GM23248 (cell line): ENCODE measurements at regions not wholly inside any gene's neighbourhood (a gene's known extent, or its start where the extent isn't known, plus 50 kb on each side); places are given as distances from the start of the nearest gene placed in this dataset.

Source experiments
- DNase-seq: peaks from one replicate; pipeline ENCODE4 v3.0.0-alpha.2; 2015
- H2AFZ ChIP-seq: fragments of 200-600 bp; sonication (generic); 2 replicates; pipeline ENCODE4 v1.6.1; 2016; ENCODE audit warnings: antibody characterized with exemption
- H3F3A ChIP-seq: fragments of 200-600 bp; sonication (generic); 2 replicates; pipeline ENCODE4 v1.6.1; 2016; ENCODE audit warnings: mild to moderate bottlenecking, antibody characterized with exemption, mixed run types; ENCODE audit not compliant: insufficient read depth
- H3K27ac ChIP-seq: fragments of 200-600 bp; sonication (generic); 2 replicates; pipeline ENCODE4 v1.5.1; 2016; ENCODE audit warnings: mild to moderate bottlenecking
- H3K27me3 ChIP-seq: fragments of 200-600 bp; sonication (generic); replicated peaks from 2 replicates; pipeline ENCODE4 v1.6.1; 2016; ENCODE audit warnings: mild to moderate bottlenecking; ENCODE audit not compliant: insufficient read depth
- H3K36me3 ChIP-seq: fragments of 200-600 bp; sonication (generic); 2 replicates; pipeline ENCODE4 v1.6.1; 2016; ENCODE audit warnings: low read depth, mild to moderate bottlenecking
- H3K4me1 ChIP-seq: fragments of 200-600 bp; sonication (generic); 2 replicates; pipeline ENCODE4 v1.6.1; 2016; ENCODE audit warnings: mild to moderate bottlenecking; ENCODE audit not compliant: insufficient read depth
- H3K4me2 ChIP-seq: fragments of 200-600 bp; sonication (generic); one replicate; pipeline ENCODE4 v1.6.1; 2016; ENCODE audit warnings: mild to moderate bottlenecking; ENCODE audit not compliant: unreplicated experiment
- H3K4me3 ChIP-seq: fragments of 200-600 bp; sonication (generic); 2 replicates; pipeline ENCODE4 v1.5.1; 2016; ENCODE audit warnings: mild to moderate bottlenecking
- H3K79me2 ChIP-seq: fragments of 200-600 bp; sonication (generic); 2 replicates; pipeline ENCODE4 v1.6.1; 2016; ENCODE audit warnings: mild to moderate bottlenecking; ENCODE audit not compliant: insufficient read depth
- H3K9ac ChIP-seq: fragments of 200-600 bp; sonication (generic); 2 replicates; pipeline ENCODE4 v1.6.1; 2016; ENCODE audit warnings: mild to moderate bottlenecking
- H3K9me2 ChIP-seq: fragments of 200-600 bp; sonication (generic); 2 replicates; pipeline ENCODE4 v1.6.1; 2016; ENCODE audit warnings: mixed run types, mild to moderate bottlenecking, moderate library complexity; ENCODE audit not compliant: insufficient read depth
- H3K9me3 ChIP-seq: fragments of 200-600 bp; sonication (generic); one replicate; pipeline ENCODE4 v1.6.1; 2017; ENCODE audit warnings: low read depth
- H4K20me1 ChIP-seq: fragments of 200-600 bp; sonication (generic); 2 replicates; pipeline ENCODE4 v1.6.0; 2016; ENCODE audit not compliant: insufficient read depth
- EZH2 ChIP-seq: fragments of 200-600 bp; sonication (generic); IDR thresholded peaks from 2 replicates; pipeline ENCODE4 v1.6.1; 2018; ENCODE audit warnings: antibody characterized with exemption, mild to moderate bottlenecking; ENCODE audit not compliant: insufficient read depth, poor library complexity, severe bottlenecking
- EZH2phosphoT487 ChIP-seq: fragments of 200-600 bp; sonication (generic); IDR thresholded peaks from 2 replicates; pipeline ENCODE4 v1.6.1; 2018; ENCODE audit warnings: antibody characterized with exemption, moderate library complexity, mild to moderate bottlenecking, low read depth; ENCODE audit not compliant: insufficient read depth
- WGBS, 2 experiments: methylation state at CpG; one replicate each; pipeline ENCODE4 v1.1.6; 2015 to 2017; ENCODE audit warnings: low lambda C conversion rate in 2 of 2, low coverage in 1 of 2; ENCODE audit errors: missing lambda C conversion rate in 2 of 2; 5-methylcytosine and 5-hydroxymethylcytosine counted together
- in situ Hi-C: fragments of 300-500 bp; cut with MboI; formaldehyde crosslinking; loops from 2 replicates; pipeline ENCODE4 v1.15.0; 2020

GRCh38 chr14:65933400-65934069, 521.0 kb downstream of the FUT8 start:
- no peaks in the 10 kb centered on the region for H4K20me1 ChIP-seq
- H3K79me2 ChIP-seq: no peaks in the 10 kb centered on the region
- H3K27ac ChIP-seq: no peak overlapping the region
- 7 to 14% methylated on average over 4 of the region's 4 CpGs for WGBS, 2 experiments
- H3K27me3 ChIP-seq: 0 out of 2 replicates have a peak, but pooled peaks cover 3% of the 10 kb centered on the region
- no peaks in the 10 kb centered on the region for H3K4me1 ChIP-seq
- H3K9ac ChIP-seq: no peak overlapping the region
- no peak for TF ChIP-seq EZH2phosphoT487
- TF ChIP-seq EZH2: no peak
- in situ Hi-C loops: no loop called here
- H3K4me3 ChIP-seq: no peak overlapping the region
- no peaks in the 10 kb centered on the region for H3K36me3 ChIP-seq
- H3K4me2 ChIP-seq: no peak overlapping the region
- no peak for DNase-seq
- H3K9me2 ChIP-seq: no peaks in the 10 kb centered on the region
- H3F3A ChIP-seq: no peaks in the 10 kb centered on the region
- no peak overlapping the region for H2AFZ ChIP-seq
- H3K9me3 ChIP-seq: no peaks in the 10 kb centered on the region

GRCh38 chr14:65934070-65934435, 521.5 kb downstream of the FUT8 start:
- in situ Hi-C loops: no loop called here
- Histone ChIP-seq H3K9me3 (no peaks in the 10 kb centered on the region), H3K9me2 (no peaks in the 10 kb centered on the region), H3K4me2 (no peak overlapping the region), H3K36me3 (no peaks in the 10 kb centered on the region), H3K27ac (no peak overlapping the region), H3K79me2 (no peaks in the 10 kb centered on the region), H4K20me1 (no peaks in the 10 kb centered on the region), H3K4me3 (no peak overlapping the region), H2AFZ (no peak overlapping the region), H3K9ac (no peak overlapping the region), H3K27me3 (0 out of 2 replicates have a peak, but pooled peaks cover 3% of the 10 kb centered on the region), H3K4me1 (no peaks in the 10 kb centered on the region), H3F3A (no peaks in the 10 kb centered on the region)
- WGBS, 2 experiments: 5 to 10% methylated on average over 5 of the region's 5 CpGs
- DNase-seq: no peak
- TF ChIP-seq EZH2: no peak
- TF ChIP-seq EZH2phosphoT487: no peak

- no peak for DNase-seq
- in situ Hi-C loops: no loop called here
- Histone ChIP-seq H3K9me2 (no peaks in the 10 kb centered on the region), H3K27me3 (0 out of 2 replicates have a peak, but pooled peaks cover 8% of the 10 kb centered on the region), H3K9me3 (no peaks in the 10 kb centered on the region), H4K20me1 (no peaks in the 10 kb centered on the region), H3K9ac (no peak overlapping the region), H3K27ac (no peak overlapping the region), H3K36me3 (no peaks in the 10 kb centered on the region), H2AFZ (no peak overlapping the region), H3K4me1 (no peaks in the 10 kb centered on the region), H3K79me2 (no peaks in the 10 kb centered on the region), H3K4me2 (no peak overlapping the region), H3K4me3 (no peak overlapping the region), H3F3A (no peaks in the 10 kb centered on the region)
- 68 to 80% methylated on average over 3 of the region's 3 CpGs for WGBS, 2 experiments
- no peak for TF ChIP-seq EZH2
- TF ChIP-seq EZH2phosphoT487: no peak
These were observed 523.9 kb downstream of the FUT8 start for GRCh38 chr14:65936342-65936975.

- Histone ChIP-seq H4K20me1 (no peaks in the 10 kb centered on the region), H3K9ac (no peak overlapping the region), H3K36me3 (no peaks in the 10 kb centered on the region), H3K79me2 (no peaks in the 10 kb centered on the region), H3K4me1 (no peaks in the 10 kb centered on the region), H3K4me3 (no peak overlapping the region), H3K27ac (no peak overlapping the region), H3K4me2 (no peak overlapping the region), H3K27me3 (0 out of 2 replicates have a peak, but pooled peaks cover 8% of the 10 kb centered on the region), H3F3A (no peaks in the 10 kb centered on the region), H3K9me2 (no peaks in the 10 kb centered on the region), H2AFZ (no peak overlapping the region), H3K9me3 (no peaks in the 10 kb centered on the region)
- in situ Hi-C loops: no loop called here
- no peak for TF ChIP-seq EZH2
- TF ChIP-seq EZH2phosphoT487: no peak
- 75 to 76% methylated on average over 8 of the region's 8 CpGs for WGBS, 2 experiments
- DNase-seq: no peak
These were observed 524.8 kb downstream of the FUT8 start for GRCh38 chr14:65937079-65937959.
